HG02840 (cell line): ENCODE measurements at regions not wholly inside any gene's neighbourhood (a gene's known extent, or its start where the extent isn't known, plus 50 kb on each side); places are given as distances from the start of the nearest gene placed in this dataset.
A peak's percentile ranks its signal among the peaks of the same experiment; 100 is the strongest.

Source experiments
- ATAC-seq: cut with Tn5 transposase; IDR thresholded peaks from one replicate; pipeline ENCODE4 v1.9.1; 2021; ENCODE audit warnings: mild to moderate bottlenecking, moderate library complexity, moderate number of reproducible peaks; ENCODE audit not compliant: unreplicated experiment, low FRiP score

- ATAC-seq, result no peak
Measured at GRCh38 chr2:34311816-34312215, 712.7 kb upstream of the FAM98A start.

- ATAC-seq, result no peak
Measured at GRCh38 chr2:34308140-34308539, 709.0 kb upstream of the FAM98A start.

- ATAC-seq, result no peak
Measured at GRCh38 chr2:34307636-34308035, 708.5 kb upstream of the FAM98A start.

GRCh38 chr2:34306745-34307144 lies 707.6 kb upstream of the FAM98A start:
- ATAC-seq, result no peak

GRCh38 chr2:34305587-34305986 lies 706.5 kb upstream of the FAM98A start:
- no peak for ATAC-seq

- no peak for ATAC-seq
Measured at GRCh38 chr2:34294961-34295360, 695.9 kb upstream of the FAM98A start.

GRCh38 chr2:34291076-34291475 lies 692.0 kb upstream of the FAM98A start:
- ATAC-seq, result no peak

GRCh38 chr2:34288016-34288415 lies 688.9 kb upstream of the FAM98A start:
- no peak for ATAC-seq

GRCh38 chr2:34280606-34281005 lies 681.5 kb upstream of the FAM98A start:
- ATAC-seq, result no peak

- peak; percentile 62 for ATAC-seq
Measured at GRCh38 chr2:34266908-34267697, 668.0 kb upstream of the FAM98A start.

- ATAC-seq, result no peak
Measured at GRCh38 chr2:34261701-34262100, 662.6 kb upstream of the FAM98A start.

GRCh38 chr2:34254272-34254878 lies 655.3 kb upstream of the FAM98A start:
- ATAC-seq, result no peak

- ATAC-seq, result no peak
Measured at GRCh38 chr2:34252111-34252510, 653.0 kb upstream of the FAM98A start.

- no peak for ATAC-seq
Measured at GRCh38 chr2:34251578-34251977, 652.5 kb upstream of the FAM98A start.

GRCh38 chr2:34244195-34244594 lies 645.1 kb upstream of the FAM98A start:
- ATAC-seq, result no peak

GRCh38 chr2:34242763-34243123 lies 643.6 kb upstream of the FAM98A start:
- no peak for ATAC-seq

GRCh38 chr2:34241905-34242762 lies 643.0 kb upstream of the FAM98A start:
- ATAC-seq, result no peak

GRCh38 chr2:34239511-34239910 lies 640.4 kb upstream of the FAM98A start:
- no peak for ATAC-seq

GRCh38 chr2:34234823-34235222 lies 635.7 kb upstream of the FAM98A start:
- ATAC-seq, result no peak

GRCh38 chr2:34229998-34230397 lies 630.9 kb upstream of the FAM98A start:
- no peak for ATAC-seq

GRCh38 chr2:34215174-34215573 lies 616.1 kb upstream of the FAM98A start:
- ATAC-seq, result no peak
